ENCODE measurements at regions not wholly inside any gene's neighbourhood (a gene's known extent, or its start where the extent isn't known, plus 50 kb on each side); places are given as distances from the start of the nearest gene placed in this dataset.

GRCh38 chr4:101563126-101563525 is 215.8 kb upstream of the PPP3CA start:
- no peaks in the 10 kb centered on the region for H3K4me1 ChIP-seq
- no peaks in the 10 kb centered on the region for H3K27me3 ChIP-seq
- WGBS, 2 donors (ENCODE audit: low coverage in 1 of 2) = 68 to 90% methylated on average over 3 to 5 of the region's 5 CpGs
- H3K36me3 ChIP-seq = no peaks in the 10 kb centered on the region
- intact Hi-C loops (cut with DNase I; ENCODE audit: low total_unique reads) (no loop called here), in situ Hi-C loops (cut with MboI; ENCODE audit: low pct_ligation_motif_present in 1 of 4, low pct_unique_long_range_greater_than_20kb in 1 of 4, low sequenced_read_pairs in 3 of 4) (no loop called here)
- no peak overlapping the region for H3K4me3 ChIP-seq
- no peaks in the 10 kb centered on the region for H3K9me3 ChIP-seq
- no peak for DNase-seq
- no peak for TF ChIP-seq CTCF (IDR thresholded peaks at IDR 0.05)
- H3K27ac ChIP-seq = no peak overlapping the region

DNA sequence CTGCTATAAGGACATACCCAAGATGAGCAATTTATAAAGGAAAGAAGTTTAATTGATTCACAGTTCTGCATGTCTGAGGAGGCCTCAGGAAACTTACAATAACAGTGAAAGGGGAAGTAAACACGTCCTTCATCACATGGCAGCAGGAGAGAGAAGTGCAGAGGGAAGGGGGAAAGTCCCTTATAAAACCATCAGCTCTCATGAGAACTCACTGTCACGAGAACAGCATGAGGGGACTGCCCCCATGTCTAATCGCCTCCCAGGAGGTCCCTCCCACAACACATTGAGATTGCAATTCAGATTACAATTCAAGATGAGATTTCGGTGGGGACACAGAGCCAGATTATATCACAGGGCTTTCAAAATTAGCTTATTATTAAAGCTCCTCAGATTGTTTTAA is 209.5 kb upstream of the PPP3CA start:
- Histone ChIP-seq H3K4me1 (no peaks in the 10 kb centered on the region), H3K27me3 (no peaks in the 10 kb centered on the region), H3K4me3 (no peak overlapping the region), H3K27ac (no peak overlapping the region), H3K36me3 (no peaks in the 10 kb centered on the region), H3K9me3 (peaks cover 0 to 7% of the 10 kb centered on the region in 2 donors)
- TF ChIP-seq CTCF (IDR thresholded peaks at IDR 0.05) (no peak), EP300 (IDR thresholded peaks at IDR 0.05; ENCODE audit: low read depth) (no peak)
- 61 to 63% methylated on average over 4 of the region's 4 CpGs for WGBS, 2 donors (ENCODE audit: low coverage in 1 of 2)
- in situ Hi-C loops (cut with MboI; ENCODE audit: low pct_ligation_motif_present in 1 of 4, low pct_unique_long_range_greater_than_20kb in 1 of 4, low sequenced_read_pairs in 3 of 4) (no loop called here), intact Hi-C loops (cut with DNase I; ENCODE audit: low total_unique reads) (no loop called here)
- DNase-seq = no peak

GRCh38 chr4:101555341-101555880 is 208.1 kb upstream of the PPP3CA start:
- Histone ChIP-seq H3K36me3 (no peaks in the 10 kb centered on the region), H3K4me3 (no peak overlapping the region), H3K9me3 (peaks cover 0 to 7% of the 10 kb centered on the region in 2 donors), H3K27ac (no peak overlapping the region), H3K27me3 (no peaks in the 10 kb centered on the region), H3K4me1 (no peaks in the 10 kb centered on the region)
- TF ChIP-seq CTCF (IDR thresholded peaks at IDR 0.05) (no peak), POLR2A (IDR thresholded peaks at IDR 0.05) (no peak), EP300 (IDR thresholded peaks at IDR 0.05; ENCODE audit: low read depth) (no peak), POLR2AphosphoS5 (IDR thresholded peaks at IDR 0.05) (no peak)
- intact Hi-C loops (cut with DNase I; ENCODE audit: low total_unique reads) (no loop called here), in situ Hi-C loops (cut with MboI; ENCODE audit: low pct_ligation_motif_present in 1 of 4, low pct_unique_long_range_greater_than_20kb in 1 of 4, low sequenced_read_pairs in 3 of 4) (no loop called here)
- no peak for DNase-seq
- WGBS, 2 donors (ENCODE audit: low coverage in 1 of 2) = 82 to 86% methylated on average over 2 to 4 of the region's 4 CpGs

GRCh38 chr4:101540336-101540735 is 193.0 kb upstream of the PPP3CA start:
- in situ Hi-C loops (cut with MboI; ENCODE audit: low pct_ligation_motif_present in 1 of 4, low pct_unique_long_range_greater_than_20kb in 1 of 4, low sequenced_read_pairs in 3 of 4) = no loop called here
- 29 to 42% methylated on average over 2 of the region's 2 CpGs for WGBS, 2 donors (ENCODE audit: low coverage in 1 of 2)
- H3K27me3 ChIP-seq = no peaks in the 10 kb centered on the region
- no peaks in the 10 kb centered on the region for H3K36me3 ChIP-seq
- no peak for DNase-seq
- H3K4me3 ChIP-seq = no peak overlapping the region
- no peak overlapping the region for H3K27ac ChIP-seq
- no peaks in the 10 kb centered on the region for H3K4me1 ChIP-seq
- TF ChIP-seq POLR2AphosphoS5 (IDR thresholded peaks at IDR 0.05) (no peak), CTCF (IDR thresholded peaks at IDR 0.05) (no peak), EP300 (IDR thresholded peaks at IDR 0.05; ENCODE audit: low read depth) (no peak), POLR2A (IDR thresholded peaks at IDR 0.05) (no peak)
- intact Hi-C loops (cut with DNase I; ENCODE audit: low total_unique reads) = no loop called here
- H3K9me3 ChIP-seq = no peaks in the 10 kb centered on the region

All from transverse colon (tissue), 4 donors.